ENCODE measurements at regions not wholly inside any gene's neighbourhood (a gene's known extent, or its start where the extent isn't known, plus 50 kb on each side); places are given as distances from the start of the nearest gene placed in this dataset.

GRCh38 chr3:72099326-72100079 is 314.6 kb upstream of the PROK2 start:
- H3K36me3 ChIP-seq, result no peaks in the 10 kb centered on the region
- H3K4me3 ChIP-seq, result no peak overlapping the region
- no peaks in the 10 kb centered on the region for H3K27me3 ChIP-seq
- no peak for DNase-seq (ENCODE audit: low spot score in 2 of 2)
- H3K27ac ChIP-seq, result no peak overlapping the region
- H3K9me3 ChIP-seq, result no peaks in the 10 kb centered on the region
- 82 to 85% methylated on average over 14 of the region's 14 CpGs for WGBS, 2 donors
- TF ChIP-seq, protein P1, sequence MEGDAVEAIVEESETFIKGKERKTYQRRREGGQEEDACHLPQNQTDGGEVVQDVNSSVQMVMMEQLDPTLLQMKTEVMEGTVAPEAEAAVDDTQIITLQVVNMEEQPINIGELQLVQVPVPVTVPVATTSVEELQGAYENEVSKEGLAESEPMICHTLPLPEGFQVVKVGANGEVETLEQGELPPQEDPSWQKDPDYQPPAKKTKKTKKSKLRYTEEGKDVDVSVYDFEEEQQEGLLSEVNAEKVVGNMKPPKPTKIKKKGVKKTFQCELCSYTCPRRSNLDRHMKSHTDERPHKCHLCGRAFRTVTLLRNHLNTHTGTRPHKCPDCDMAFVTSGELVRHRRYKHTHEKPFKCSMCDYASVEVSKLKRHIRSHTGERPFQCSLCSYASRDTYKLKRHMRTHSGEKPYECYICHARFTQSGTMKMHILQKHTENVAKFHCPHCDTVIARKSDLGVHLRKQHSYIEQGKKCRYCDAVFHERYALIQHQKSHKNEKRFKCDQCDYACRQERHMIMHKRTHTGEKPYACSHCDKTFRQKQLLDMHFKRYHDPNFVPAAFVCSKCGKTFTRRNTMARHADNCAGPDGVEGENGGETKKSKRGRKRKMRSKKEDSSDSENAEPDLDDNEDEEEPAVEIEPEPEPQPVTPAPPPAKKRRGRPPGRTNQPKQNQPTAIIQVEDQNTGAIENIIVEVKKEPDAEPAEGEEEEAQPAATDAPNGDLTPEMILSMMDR (IDR thresholded peaks at IDR 0.05), result no peak
- TF ChIP-seq EP300 (IDR thresholded peaks at IDR 0.05) (no peak), POLR2A (IDR thresholded peaks at IDR 0.05) (no peak)
- H3K4me1 ChIP-seq, result peaks cover 0 to 21% (median 13%) of the 10 kb centered on the region in 4 donors

- DNase-seq (ENCODE audit: low spot score in 2 of 2), result no peak
- Histone ChIP-seq H3K9me3 (no peaks in the 10 kb centered on the region), H3K27me3 (no peaks in the 10 kb centered on the region), H3K36me3 (no peaks in the 10 kb centered on the region), H3K4me1 (peaks cover 0 to 18% (median 13%) of the 10 kb centered on the region in 4 donors), H3K27ac (no peak overlapping the region), H3K4me3 (no peak overlapping the region)
- TF ChIP-seq EP300 (IDR thresholded peaks at IDR 0.05) (no peak), POLR2A (IDR thresholded peaks at IDR 0.05) (no peak)
- TF ChIP-seq, protein P1 (IDR thresholded peaks at IDR 0.05), result no peak
Observed at GRCh38 chr3:72097053-72097452, 312.1 kb upstream of the PROK2 start.

DNA sequence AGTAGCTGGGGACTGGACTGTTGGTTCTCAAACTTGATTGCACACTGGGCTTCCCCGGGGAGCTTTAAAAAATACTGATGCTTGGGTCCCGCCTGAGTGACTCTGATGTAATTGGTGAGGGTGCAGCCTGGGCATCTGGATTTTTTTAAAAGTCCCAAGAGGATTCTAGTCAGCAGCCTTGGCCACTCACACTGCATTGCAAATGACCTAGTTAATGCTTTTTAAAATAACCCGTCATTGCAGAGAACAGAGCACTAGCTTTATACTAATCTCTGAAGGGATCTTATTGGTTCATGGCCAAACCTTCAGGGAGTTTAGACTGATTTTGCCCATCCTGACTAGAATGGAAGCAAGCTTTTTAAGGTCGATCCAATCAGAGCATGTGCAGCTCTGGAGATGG is 310.6 kb upstream of the PROK2 start:
- Histone ChIP-seq H3K27ac (no peak overlapping the region), H3K4me1 (peaks cover 0 to 6% (median 0%) of the 10 kb centered on the region in 4 donors), H3K27me3 (no peaks in the 10 kb centered on the region), H3K4me3 (no peak overlapping the region), H3K9me3 (no peaks in the 10 kb centered on the region), H3K36me3 (no peaks in the 10 kb centered on the region)
- TF ChIP-seq POLR2A (IDR thresholded peaks at IDR 0.05), result no peak
- no peak for TF ChIP-seq EP300 (IDR thresholded peaks at IDR 0.05)
- TF ChIP-seq, protein P1 (IDR thresholded peaks at IDR 0.05), result no peak
- DNase-seq (ENCODE audit: low spot score in 2 of 2), result no peak
- 54 to 73% methylated on average over 4 of the region's 4 CpGs for WGBS, 2 donors

- 94 to 97% methylated on average over 3 of the region's 3 CpGs for WGBS, 2 donors
Observed at GRCh38 chr3:72093992-72094334, 309.0 kb upstream of the PROK2 start.

More at GRCh38 chr3:72093992-72094334, 309.0 kb upstream of the PROK2 start:
- H3K36me3 ChIP-seq, result no peaks in the 10 kb centered on the region
- no peaks in the 10 kb centered on the region for H3K4me1 ChIP-seq
- DNase-seq (ENCODE audit: low spot score in 2 of 2), result no peak
- TF ChIP-seq POLR2A (IDR thresholded peaks at IDR 0.05), result no peak
- no peak for TF ChIP-seq EP300 (IDR thresholded peaks at IDR 0.05)
- TF ChIP-seq, protein P1 (IDR thresholded peaks at IDR 0.05), result no peak
- no peaks in the 10 kb centered on the region for H3K9me3 ChIP-seq
- no peaks in the 10 kb centered on the region for H3K27me3 ChIP-seq
- H3K27ac ChIP-seq, result no peak overlapping the region
- no peak overlapping the region for H3K4me3 ChIP-seq
